Occipital lobe (tissue), 1 donor: ENCODE measurements at regions not wholly inside any gene's neighbourhood (a gene's known extent, or its start where the extent isn't known, plus 50 kb on each side); places are given as distances from the start of the nearest gene placed in this dataset.
"Not testable (repeated sequence)": the region's sequence is repeated elsewhere in the genome, so short reads cannot be mapped to it uniquely, and the experiment has no call there.

Experiments used
- DNase-seq: peaks from one replicate; lab custom pipeline; 2025; lab: John Stamatoyannopoulos, UW

- no peak for DNase-seq
Observed at GRCh38 chr18:71252351-71252865, 963.6 kb downstream of the SOCS6 start.

GRCh38 chr18:71250191-71250590 lies 961.3 kb downstream of the SOCS6 start:
- no peak for DNase-seq

- no peak for DNase-seq
Observed at GRCh38 chr18:71249791-71250190, 960.9 kb downstream of the SOCS6 start.

- DNase-seq, result no peak
Observed at GRCh38 chr18:71242981-71243380, 954.1 kb downstream of the SOCS6 start.

GRCh38 chr18:71238974-71239624 lies 950.3 kb downstream of the SOCS6 start:
- DNase-seq, result no peak

- DNase-seq, result no peak
Observed at GRCh38 chr18:71237641-71238040, 948.8 kb downstream of the SOCS6 start.

GRCh38 chr18:71233177-71233576 lies 944.3 kb downstream of the SOCS6 start:
- DNase-seq, result no peak

- no peak for DNase-seq
Observed at GRCh38 chr18:71223486-71223885, 934.6 kb downstream of the SOCS6 start.

- no peak for DNase-seq
Observed at GRCh38 chr18:71221405-71221804, 932.6 kb downstream of the SOCS6 start.

- not testable (repeated sequence) for DNase-seq
Observed at GRCh38 chr18:71212739-71213138, 923.9 kb downstream of the SOCS6 start.

- no peak for DNase-seq
Observed at GRCh38 chr18:71212222-71212621, 923.4 kb downstream of the SOCS6 start.

GRCh38 chr18:71209944-71210343 lies 921.1 kb downstream of the SOCS6 start:
- DNase-seq, result no peak

GRCh38 chr18:71194438-71194837 lies 905.6 kb downstream of the SOCS6 start:
- no peak for DNase-seq

GRCh38 chr18:71189581-71189980 lies 900.7 kb downstream of the SOCS6 start:
- no peak for DNase-seq

GRCh38 chr18:71168557-71169145 lies 879.8 kb downstream of the SOCS6 start:
- no peak for DNase-seq

GRCh38 chr18:71136487-71136886 lies 847.6 kb downstream of the SOCS6 start:
- no peak for DNase-seq

- DNase-seq, result no peak
Observed at GRCh38 chr18:71134122-71134521, 845.3 kb downstream of the SOCS6 start.

GRCh38 chr18:71131918-71132317 lies 843.1 kb downstream of the SOCS6 start:
- no peak for DNase-seq

- no peak for DNase-seq
Observed at GRCh38 chr18:71130351-71130750, 841.5 kb downstream of the SOCS6 start.

GRCh38 chr18:71125581-71125980 lies 836.7 kb downstream of the SOCS6 start:
- DNase-seq, result no peak

GRCh38 chr18:71116535-71116934 lies 827.7 kb downstream of the SOCS6 start:
- no peak for DNase-seq

GRCh38 chr18:71115261-71115660 lies 826.4 kb downstream of the SOCS6 start:
- no peak for DNase-seq

GRCh38 chr18:71114550-71115210 lies 825.8 kb downstream of the SOCS6 start:
- DNase-seq, result no peak
